ENCODE measurements at regions not wholly inside any gene's neighbourhood (a gene's known extent, or its start where the extent isn't known, plus 50 kb on each side); places are given as distances from the start of the nearest gene placed in this dataset.

DNA sequence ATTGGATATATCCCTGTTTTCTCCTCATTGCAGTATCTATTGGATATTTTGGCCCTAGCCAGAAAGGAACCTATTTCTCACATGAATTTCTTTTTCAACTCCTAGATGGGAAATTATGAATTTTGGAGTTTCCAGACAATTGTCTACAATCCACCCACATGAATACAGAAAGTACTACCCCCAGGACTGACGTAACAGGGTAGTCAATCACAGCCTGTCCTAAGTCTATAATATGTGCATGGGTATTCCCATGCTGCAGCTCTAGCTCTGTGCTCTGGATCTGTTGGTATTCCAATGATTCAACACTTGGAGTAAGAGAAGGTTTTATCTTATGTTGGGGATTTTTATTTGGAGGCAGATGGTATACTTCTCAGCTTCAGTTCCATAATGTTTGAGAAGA lies 393.1 kb upstream of the ARRDC4 start:
- TF ChIP-seq, protein P1, sequence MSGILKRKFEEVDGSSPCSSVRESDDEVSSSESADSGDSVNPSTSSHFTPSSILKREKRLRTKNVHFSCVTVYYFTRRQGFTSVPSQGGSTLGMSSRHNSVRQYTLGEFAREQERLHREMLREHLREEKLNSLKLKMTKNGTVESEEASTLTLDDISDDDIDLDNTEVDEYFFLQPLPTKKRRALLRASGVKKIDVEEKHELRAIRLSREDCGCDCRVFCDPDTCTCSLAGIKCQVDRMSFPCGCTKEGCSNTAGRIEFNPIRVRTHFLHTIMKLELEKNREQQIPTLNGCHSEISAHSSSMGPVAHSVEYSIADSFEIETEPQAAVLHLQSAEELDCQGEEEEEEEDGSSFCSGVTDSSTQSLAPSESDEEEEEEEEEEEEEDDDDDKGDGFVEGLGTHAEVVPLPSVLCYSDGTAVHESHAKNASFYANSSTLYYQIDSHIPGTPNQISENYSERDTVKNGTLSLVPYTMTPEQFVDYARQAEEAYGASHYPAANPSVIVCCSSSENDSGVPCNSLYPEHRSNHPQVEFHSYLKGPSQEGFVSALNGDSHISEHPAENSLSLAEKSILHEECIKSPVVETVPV (CRISPR knock-in tag; IDR thresholded peaks at IDR 0.05) = no peak
- TF ChIP-seq ESRRG (CRISPR knock-in tag; IDR thresholded peaks at IDR 0.05) (no peak), TCF4 (CRISPR knock-in tag; IDR thresholded peaks at IDR 0.05; ENCODE audit: borderline replicate concordance) (no peak), ZFP3 (CRISPR knock-in tag; IDR thresholded peaks at IDR 0.05) (no peak), OSR1 (CRISPR knock-in tag; IDR thresholded peaks at IDR 0.05) (no peak), RARB (CRISPR knock-in tag; IDR thresholded peaks at IDR 0.05) (no peak), CSDC2 (CRISPR knock-in tag; IDR thresholded peaks at IDR 0.05) (no peak), ZNF70 (CRISPR knock-in tag; IDR thresholded peaks at IDR 0.05) (no peak), TSHZ2 (CRISPR knock-in tag; IDR thresholded peaks at IDR 0.05) (no peak), ZNF8 (CRISPR knock-in tag; IDR thresholded peaks at IDR 0.05) (no peak)
- TF ChIP-seq, protein P2, sequence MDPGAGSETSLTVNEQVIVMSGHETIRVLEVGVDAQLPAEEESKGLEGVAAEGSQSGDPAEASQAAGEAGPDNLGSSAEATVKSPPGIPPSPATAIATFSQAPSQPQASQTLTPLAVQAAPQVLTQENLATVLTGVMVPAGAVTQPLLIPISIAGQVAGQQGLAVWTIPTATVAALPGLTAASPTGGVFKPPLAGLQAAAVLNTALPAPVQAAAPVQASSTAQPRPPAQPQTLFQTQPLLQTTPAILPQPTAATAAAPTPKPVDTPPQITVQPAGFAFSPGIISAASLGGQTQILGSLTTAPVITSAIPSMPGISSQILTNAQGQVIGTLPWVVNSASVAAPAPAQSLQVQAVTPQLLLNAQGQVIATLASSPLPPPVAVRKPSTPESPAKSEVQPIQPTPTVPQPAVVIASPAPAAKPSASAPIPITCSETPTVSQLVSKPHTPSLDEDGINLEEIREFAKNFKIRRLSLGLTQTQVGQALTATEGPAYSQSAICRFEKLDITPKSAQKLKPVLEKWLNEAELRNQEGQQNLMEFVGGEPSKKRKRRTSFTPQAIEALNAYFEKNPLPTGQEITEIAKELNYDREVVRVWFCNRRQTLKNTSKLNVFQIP (CRISPR knock-in tag; IDR thresholded peaks at IDR 0.05; ENCODE audit: borderline replicate concordance, low read depth) = no peak
- no peak for ATAC-seq

DNA sequence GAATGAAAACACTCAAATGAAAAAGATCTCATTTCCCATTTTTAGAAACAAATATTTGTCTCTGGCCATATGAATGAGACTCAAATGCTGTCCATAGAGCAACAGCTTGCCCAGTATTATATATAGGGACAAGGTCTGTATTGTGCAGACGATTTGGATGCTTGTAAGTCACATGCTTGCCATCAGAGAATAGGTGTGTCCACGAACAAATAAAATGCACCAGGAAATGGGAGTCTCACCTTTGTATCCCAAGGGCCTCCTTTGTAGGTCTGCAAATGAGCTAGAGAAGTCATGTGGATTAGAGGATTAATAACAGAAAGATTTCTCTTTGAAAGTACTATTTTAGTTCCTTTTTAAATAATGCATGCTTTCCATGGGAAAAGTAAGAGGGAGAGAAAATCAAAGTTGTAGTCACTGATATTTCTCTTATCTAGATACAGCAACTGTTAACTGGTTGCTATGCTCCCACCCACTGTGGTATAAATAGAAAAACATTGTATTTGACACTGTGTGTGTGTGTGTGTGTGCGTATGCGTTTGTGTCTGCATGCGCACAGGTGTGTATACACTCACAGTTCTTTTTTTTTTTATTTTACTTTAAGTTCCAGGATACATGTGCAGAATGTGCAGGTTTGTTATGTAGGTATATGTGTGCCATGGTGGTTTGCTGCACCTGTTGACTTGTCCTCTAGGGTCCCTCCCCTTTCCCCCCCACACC lies 383.4 kb upstream of the ARRDC4 start:
- TF ChIP-seq ESRRG (CRISPR knock-in tag; IDR thresholded peaks at IDR 0.05) (no peak), TOX (CRISPR knock-in tag; IDR thresholded peaks at IDR 0.05; ENCODE audit: borderline replicate concordance) (no peak), SNAI2 (CRISPR knock-in tag; IDR thresholded peaks at IDR 0.05) (no peak), ZFP30 (CRISPR knock-in tag; IDR thresholded peaks at IDR 0.05) (no peak), ISL1 (CRISPR knock-in tag; IDR thresholded peaks at IDR 0.05) (no peak), TCF4 (CRISPR knock-in tag; IDR thresholded peaks at IDR 0.05; ENCODE audit: borderline replicate concordance) (no peak), PPARA (CRISPR knock-in tag; IDR thresholded peaks at IDR 0.05; ENCODE audit: borderline replicate concordance) (no peak), ZNF70 (CRISPR knock-in tag; IDR thresholded peaks at IDR 0.05) (no peak)
- TF ChIP-seq, protein P2 (CRISPR knock-in tag; IDR thresholded peaks at IDR 0.05; ENCODE audit: borderline replicate concordance, low read depth) = no peak
- TF ChIP-seq, protein P3, sequence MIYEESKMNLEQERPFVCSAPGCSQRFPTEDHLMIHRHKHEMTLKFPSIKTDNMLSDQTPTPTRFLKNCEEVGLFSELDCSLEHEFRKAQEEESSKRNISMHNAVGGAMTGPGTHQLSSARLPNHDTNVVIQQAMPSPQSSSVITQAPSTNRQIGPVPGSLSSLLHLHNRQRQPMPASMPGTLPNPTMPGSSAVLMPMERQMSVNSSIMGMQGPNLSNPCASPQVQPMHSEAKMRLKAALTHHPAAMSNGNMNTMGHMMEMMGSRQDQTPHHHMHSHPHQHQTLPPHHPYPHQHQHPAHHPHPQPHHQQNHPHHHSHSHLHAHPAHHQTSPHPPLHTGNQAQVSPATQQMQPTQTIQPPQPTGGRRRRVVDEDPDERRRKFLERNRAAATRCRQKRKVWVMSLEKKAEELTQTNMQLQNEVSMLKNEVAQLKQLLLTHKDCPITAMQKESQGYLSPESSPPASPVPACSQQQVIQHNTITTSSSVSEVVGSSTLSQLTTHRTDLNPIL (CRISPR knock-in tag; IDR thresholded peaks at IDR 0.05; ENCODE audit: low read depth) = no peak
- TF ChIP-seq, protein P4, sequence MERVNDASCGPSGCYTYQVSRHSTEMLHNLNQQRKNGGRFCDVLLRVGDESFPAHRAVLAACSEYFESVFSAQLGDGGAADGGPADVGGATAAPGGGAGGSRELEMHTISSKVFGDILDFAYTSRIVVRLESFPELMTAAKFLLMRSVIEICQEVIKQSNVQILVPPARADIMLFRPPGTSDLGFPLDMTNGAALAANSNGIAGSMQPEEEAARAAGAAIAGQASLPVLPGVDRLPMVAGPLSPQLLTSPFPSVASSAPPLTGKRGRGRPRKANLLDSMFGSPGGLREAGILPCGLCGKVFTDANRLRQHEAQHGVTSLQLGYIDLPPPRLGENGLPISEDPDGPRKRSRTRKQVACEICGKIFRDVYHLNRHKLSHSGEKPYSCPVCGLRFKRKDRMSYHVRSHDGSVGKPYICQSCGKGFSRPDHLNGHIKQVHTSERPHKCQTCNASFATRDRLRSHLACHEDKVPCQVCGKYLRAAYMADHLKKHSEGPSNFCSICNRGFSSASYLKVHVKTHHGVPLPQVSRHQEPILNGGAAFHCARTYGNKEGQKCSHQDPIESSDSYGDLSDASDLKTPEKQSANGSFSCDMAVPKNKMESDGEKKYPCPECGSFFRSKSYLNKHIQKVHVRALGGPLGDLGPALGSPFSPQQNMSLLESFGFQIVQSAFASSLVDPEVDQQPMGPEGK (CRISPR knock-in tag; IDR thresholded peaks at IDR 0.05; ENCODE audit: borderline replicate concordance) = no peak
- TF ChIP-seq, protein P1 (CRISPR knock-in tag; IDR thresholded peaks at IDR 0.05) = no peak
- no peak for ATAC-seq

All from SK-N-SH treated with all-trans-retinoic acid at 6 μM for 48 hours (cell line).